OCI-M1 (cell line): ENCODE measurements at regions not wholly inside any gene's neighbourhood (a gene's known extent, or its start where the extent isn't known, plus 50 kb on each side); places are given as distances from the start of the nearest gene placed in this dataset.

Experiments
- DNase-seq: peaks from one replicate; lab custom pipeline; 2025; lab: John Stamatoyannopoulos, UW

- no peak for DNase-seq
Measured at GRCh38 chr14:27091973-27092372, 494.1 kb upstream of the NOVA1 start.

DNA sequence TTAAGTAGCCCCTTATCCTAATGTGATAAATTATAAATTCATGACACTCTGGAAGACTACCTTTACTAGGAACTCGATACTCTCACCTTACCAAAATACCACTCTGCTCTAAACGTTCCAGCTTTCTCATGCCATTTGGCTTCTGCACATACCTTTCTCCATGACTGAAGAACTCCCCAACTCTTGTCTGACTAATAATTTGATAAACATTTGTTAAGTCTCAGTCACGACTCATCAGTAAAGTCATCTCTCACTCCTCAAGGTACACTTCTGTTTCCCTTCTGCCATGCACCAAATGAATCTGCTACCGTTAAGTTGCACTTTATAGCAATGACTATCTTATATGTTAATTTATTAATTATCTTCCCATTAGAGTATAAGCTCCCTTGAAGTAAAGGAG, 498.3 kb upstream of the NOVA1 start:
- no peak for DNase-seq

GRCh38 chr14:27098451-27098850, 500.6 kb upstream of the NOVA1 start:
- DNase-seq, result no peak

DNA sequence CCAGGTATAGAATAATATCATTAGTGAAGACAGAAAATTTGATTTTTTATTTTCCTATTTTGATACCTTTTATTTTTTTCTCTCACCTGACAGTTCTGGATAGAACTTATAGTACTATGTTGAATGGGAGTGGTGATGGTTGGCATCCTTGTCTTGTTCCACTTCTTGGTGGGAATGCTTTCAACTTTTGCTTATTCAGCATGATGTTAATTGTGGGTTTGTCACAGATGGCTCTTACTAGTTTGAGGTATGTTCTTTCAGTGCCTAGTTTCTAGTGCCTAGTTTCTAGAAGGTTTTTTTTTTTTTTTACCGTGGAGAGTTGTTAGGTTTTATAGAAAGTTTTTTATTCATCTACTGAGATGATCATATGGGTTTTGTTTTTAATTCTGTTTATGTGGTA, 516.3 kb upstream of the NOVA1 start:
- DNase-seq, result no peak

DNA sequence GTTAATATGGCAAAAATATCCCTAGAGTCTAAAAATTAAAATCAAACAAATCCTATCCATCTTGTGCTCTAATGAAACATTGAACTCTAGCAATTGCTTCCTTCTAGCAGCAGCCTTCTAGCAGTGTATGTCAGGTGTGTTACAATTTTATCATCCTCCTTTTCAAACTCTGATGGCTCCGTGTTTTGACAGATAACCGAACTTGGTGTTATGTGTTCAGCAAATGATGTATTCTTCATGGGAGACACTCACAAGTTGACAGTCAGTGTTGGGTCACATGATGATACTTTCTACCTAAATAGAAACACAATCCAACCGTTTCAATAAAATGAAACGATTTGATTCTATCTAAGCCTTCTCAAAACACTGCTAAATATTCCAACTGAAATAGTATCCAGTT, 525.3 kb upstream of the NOVA1 start:
- no peak for DNase-seq

GRCh38 chr14:27127838-27128237, 530.0 kb upstream of the NOVA1 start:
- DNase-seq, result no peak

DNA sequence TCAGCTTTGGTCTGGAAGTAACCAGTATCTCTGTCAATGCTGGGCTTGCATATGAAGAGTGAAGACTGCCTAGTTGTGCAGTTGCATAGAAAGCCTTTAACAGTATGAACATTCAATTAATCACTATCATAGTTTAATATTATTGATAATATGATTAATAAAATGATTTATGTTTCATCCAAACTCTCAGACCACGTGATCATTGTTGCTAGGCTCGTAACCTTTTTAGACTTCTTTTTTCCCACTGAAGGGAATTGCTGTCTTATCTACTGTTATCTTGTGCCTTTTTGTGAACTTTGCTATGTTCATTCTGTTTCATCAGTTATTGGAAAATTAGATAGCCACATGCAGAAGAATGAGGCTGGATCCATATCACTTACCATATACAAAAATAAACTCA, 536.4 kb upstream of the NOVA1 start:
- DNase-seq, result no peak

DNA sequence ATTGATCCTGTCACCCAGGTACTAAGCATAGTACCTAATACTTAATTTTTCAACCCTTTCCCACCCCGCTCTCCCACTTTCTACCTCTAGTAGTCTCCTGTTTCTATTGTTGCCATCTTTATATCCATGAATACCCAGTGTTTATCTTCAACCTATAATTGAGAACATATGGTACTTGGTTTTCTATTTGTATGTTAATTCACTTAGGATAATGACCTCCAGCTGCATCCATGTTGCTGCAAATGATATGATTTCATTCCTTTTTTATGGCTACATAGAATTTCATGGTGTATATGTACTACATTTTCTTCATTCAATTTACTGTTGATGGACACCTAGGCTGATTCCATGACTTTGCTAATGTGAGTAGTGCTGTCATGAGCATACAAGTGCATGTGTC, 547.3 kb upstream of the NOVA1 start:
- no peak for DNase-seq

GRCh38 chr14:27148143-27148542, 550.3 kb upstream of the NOVA1 start:
- no peak for DNase-seq

DNA sequence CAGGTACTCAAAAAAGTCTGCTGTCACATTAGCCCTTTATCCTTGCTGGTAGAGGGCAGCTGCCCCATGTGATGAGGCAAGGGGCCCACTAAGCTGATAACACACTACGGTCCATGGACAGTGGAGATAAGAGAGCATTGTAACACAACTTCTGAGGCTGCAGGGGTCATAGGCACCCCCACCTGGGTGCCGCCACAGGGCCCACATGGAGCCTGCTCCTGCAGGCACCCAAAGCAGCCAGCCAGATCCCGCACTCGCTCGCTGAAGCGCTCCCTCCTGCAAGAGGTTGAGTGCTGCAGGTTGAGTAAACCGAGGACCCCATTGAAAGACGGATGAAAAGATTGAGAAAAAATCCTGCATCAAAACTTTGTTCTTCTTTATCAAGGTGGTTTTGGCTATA, 566.3 kb upstream of the NOVA1 start:
- DNase-seq, result no peak

DNA sequence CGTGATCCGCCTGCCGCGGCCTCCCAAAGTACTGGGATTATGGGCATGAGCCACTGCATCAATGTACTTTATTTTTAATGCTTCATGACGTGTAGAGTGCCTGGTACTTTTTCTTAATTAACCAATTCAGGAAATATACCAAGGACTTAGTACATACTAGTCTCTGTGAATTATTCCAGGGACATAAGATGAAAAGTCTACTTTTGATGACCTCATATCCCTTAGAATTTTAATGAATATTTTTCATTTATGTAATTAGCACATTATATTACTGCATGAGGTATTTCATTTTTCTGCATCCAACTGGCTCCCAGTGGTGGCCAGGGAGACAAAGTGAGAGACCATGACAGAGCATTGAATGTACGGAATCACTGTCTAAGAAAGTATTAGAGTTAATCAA, 577.7 kb upstream of the NOVA1 start:
- DNase-seq, result no peak

- DNase-seq, result no peak
Measured at GRCh38 chr14:27181333-27181732, 583.5 kb upstream of the NOVA1 start.

GRCh38 chr14:27184427-27184826, 586.6 kb upstream of the NOVA1 start:
- DNase-seq, result no peak

DNA sequence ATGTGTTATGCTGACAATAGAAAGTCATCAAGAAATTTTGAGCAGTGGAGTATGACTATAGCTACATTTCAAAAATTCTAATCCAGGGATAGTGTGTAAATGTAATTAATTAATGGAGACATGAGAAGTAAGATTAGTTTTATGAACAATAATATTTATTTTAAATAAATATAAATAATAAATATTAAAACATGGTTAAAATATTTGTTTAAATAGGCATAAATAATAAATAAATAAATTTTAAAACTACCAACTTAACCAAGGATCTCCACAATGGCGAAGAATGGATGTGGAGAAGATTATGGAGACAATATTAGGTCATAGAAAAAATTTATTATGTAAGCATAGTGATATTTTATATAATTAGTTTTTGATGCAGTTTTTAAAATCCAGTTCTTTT, 588.2 kb upstream of the NOVA1 start:
- no peak for DNase-seq

GRCh38 chr14:27187136-27187535, 589.3 kb upstream of the NOVA1 start:
- no peak for DNase-seq

- DNase-seq, result no peak
Measured at GRCh38 chr14:27190296-27190695, 592.5 kb upstream of the NOVA1 start.

- no peak for DNase-seq
Measured at GRCh38 chr14:27199272-27199671, 601.4 kb upstream of the NOVA1 start.

DNA sequence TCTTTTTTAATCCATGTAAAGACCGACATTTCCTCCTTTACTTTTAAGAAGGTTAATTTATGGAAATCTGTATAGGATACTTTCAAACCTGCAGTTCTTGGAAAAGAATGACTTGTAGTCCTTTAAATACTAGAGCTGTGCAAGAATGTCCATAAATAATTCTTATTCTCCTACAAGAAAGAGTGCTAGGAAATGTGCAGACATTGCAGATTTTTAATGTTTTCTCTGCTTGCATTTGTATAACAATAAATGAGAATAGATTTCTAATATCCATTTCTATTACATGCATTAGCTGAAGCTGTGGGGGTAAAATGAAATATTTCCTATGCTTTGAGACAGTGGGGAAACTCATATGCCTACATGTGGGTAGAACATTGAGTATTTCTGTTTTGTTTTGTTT, 607.2 kb upstream of the NOVA1 start:
- no peak for DNase-seq

DNA sequence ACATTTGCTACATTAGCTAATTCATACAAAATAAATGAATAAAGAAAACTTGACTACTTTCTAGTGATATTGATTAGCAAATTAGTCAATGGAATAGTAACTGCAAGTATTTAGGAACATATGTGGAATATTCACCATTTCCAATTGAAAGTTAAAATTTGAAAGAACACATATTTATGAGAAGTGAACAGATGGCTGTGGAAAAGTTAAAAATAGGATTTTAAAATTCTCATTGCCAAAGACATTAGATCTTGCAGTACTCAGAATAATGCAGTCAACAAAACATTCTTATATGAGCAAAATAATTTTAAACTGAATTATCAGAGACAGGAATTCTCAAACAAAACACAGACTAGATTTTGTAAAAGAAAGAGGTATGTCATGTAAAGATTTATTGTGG, 613.9 kb upstream of the NOVA1 start:
- no peak for DNase-seq

DNA sequence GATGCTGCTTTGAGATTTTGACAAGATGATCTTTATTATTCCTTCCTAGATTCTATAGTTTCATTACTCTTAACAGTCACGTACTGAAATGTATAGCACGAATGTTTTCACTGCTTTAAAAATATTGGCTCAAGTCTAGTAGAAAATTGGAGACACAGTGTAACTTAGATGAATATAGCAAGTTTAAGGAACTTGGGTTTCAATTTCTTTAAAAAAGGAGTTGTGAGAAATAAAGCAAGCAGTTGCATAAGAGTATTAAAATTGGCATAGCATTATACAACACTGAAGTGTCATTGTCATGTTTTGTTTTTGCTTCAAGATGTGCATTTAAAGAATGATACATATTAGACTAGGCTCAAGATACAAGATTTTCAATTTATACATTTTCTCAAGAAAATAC, 624.8 kb upstream of the NOVA1 start:
- DNase-seq, result no peak

DNA sequence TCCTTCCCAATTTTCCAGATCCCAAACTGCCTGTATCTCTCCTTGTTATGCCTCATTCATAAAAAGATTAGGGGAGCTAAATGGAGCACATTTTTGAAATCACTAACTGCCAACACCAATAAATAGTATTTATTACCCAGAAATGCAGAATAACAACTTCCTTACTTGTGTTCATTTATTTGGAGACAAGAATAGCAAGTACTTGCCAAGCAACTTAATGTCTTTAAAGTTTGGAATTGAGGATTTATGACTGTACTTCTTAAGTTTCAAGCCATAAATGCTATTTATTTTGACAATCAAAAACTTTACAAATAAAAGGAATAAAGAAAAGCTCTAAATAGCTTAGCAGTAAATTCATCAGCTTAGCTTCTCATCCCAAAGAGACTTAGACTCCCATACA, 626.1 kb upstream of the NOVA1 start:
- no peak for DNase-seq

GRCh38 chr14:27228053-27228452, 630.2 kb upstream of the NOVA1 start:
- DNase-seq, result no peak

GRCh38 chr14:27234331-27234730, 636.5 kb upstream of the NOVA1 start:
- no peak for DNase-seq

DNA sequence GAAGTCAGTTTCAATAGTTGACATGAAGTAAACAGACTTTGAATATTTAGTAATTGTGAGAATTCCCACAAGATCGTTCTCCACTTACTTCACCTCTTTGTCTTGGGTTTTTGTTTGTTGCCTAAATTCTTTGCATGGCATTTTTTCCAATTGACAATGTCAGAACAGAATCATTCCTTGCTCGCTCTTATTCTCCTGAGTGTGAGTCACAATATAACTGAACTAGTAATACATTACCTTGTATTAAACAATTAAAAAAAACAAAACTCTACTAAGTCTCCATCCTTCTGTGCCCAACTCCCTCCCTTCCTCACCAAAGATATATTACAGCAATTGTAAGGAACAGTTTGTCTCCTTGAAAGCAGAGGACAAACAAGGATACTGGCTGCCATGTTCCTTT, 638.8 kb upstream of the NOVA1 start:
- no peak for DNase-seq

- DNase-seq, result no peak
Measured at GRCh38 chr14:27242874-27243273, 645.0 kb upstream of the NOVA1 start.
